ENCODE measurements at regions not wholly inside any gene's neighbourhood (a gene's known extent, or its start where the extent isn't known, plus 50 kb on each side); places are given as distances from the start of the nearest gene placed in this dataset.
"Not testable (repeated sequence)": the region's sequence is repeated elsewhere in the genome, so short reads cannot be mapped to it uniquely, and the experiment has no call there.

DNA sequence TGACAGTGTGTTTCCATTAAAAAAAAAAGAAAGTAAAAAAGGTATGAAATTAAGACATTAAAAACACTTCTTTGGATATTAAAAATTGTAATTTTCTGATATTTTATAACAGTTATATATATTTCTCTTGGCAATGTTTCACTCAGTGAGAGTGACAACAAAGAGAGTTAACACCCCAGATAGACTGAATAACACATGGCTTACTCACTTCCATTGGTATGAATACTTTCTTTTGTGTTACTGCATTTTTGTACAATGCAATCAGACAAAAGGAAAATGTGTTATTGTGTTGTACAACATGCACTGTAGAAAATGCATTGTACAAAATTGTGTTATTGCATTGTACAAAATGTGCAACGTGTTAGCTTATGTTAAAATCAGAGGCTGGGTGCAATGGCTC, 676.6 kb upstream of the AMELY start:
- DNase-seq = not testable (repeated sequence)

DNA sequence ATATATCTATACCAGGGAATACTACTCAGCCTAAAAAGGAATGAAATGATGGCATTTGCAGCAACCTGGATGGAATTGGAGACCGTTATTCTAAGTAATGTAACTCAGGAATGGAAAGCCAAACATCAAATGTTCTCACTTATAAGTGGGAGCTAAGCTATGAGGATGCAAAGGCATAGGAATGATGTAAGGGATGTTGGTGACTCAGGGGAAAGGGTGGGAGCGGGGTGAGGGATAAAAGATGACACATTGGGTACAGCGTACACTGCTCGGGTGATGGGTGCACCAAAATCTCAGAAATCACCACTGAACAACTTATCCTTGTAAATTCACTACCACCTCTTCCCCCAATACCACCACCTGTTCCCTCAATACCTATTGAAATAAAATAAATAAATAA, 651.0 kb upstream of the AMELY start:
- DNase-seq = no peak

GRCh38 chrY:7557675-7558074, 646.1 kb upstream of the AMELY start:
- DNase-seq = no peak

- no peak for DNase-seq
These were observed 643.5 kb upstream of the AMELY start for GRCh38 chrY:7555006-7555405.

- no peak for DNase-seq
These were observed 633.5 kb upstream of the AMELY start for GRCh38 chrY:7545060-7545459.

DNA sequence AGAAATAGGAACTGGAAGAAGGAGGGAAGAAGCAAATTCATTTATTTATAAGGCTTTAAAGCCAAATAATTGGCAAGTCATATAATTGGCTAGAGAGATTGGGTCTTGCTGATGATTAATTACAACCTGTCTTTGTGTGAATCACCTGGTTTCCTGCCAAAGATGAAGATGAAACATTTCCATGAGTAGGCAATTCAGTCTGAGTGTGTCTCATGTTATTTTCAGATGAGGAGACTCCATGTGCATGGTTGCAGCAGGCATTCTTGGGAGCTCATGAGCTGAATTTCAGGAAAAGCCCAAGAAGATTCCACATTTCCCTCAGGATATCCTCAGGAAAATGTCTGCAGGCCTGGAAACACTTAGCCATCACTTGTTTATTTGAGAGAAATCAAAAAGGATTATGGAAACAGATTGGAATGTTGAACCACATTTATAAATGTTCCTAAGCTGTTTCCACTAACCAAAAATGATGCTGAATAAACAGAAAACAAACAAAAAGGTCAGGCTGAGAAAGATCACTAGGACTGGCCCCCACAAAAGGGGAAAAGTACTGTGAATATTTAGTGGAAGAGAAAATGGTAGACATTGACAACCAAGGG, 632.7 kb upstream of the AMELY start:
- no peak for DNase-seq

- DNase-seq = no peak
These were observed 632.0 kb upstream of the AMELY start for GRCh38 chrY:7543506-7543905.

GRCh38 chrY:7542256-7542858, 630.8 kb upstream of the AMELY start:
- no peak for DNase-seq

GRCh38 chrY:7529396-7529795, 617.8 kb upstream of the AMELY start:
- DNase-seq = no peak

GRCh38 chrY:7527568-7527967, 616.0 kb upstream of the AMELY start:
- not testable (repeated sequence) for DNase-seq

DNA sequence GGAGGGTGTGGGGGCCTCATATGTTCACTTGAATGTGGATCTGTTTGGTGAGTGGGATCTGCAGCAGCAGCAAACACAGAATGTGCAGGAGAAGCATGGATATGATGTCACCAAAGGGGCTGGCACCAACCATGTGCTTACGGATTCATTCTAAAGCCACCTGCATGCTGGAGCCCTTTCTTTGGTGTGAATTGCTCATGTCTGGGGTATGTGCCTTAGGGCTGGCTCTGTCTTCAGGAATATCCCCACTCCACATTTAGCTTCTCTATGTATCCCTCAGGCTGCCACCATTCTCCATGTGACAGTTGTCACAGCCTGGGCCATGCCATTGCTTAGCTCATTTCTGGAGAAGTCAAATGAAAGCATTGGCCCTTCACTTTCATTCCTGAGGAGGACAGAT, 606.8 kb upstream of the AMELY start:
- DNase-seq = no peak

DNA sequence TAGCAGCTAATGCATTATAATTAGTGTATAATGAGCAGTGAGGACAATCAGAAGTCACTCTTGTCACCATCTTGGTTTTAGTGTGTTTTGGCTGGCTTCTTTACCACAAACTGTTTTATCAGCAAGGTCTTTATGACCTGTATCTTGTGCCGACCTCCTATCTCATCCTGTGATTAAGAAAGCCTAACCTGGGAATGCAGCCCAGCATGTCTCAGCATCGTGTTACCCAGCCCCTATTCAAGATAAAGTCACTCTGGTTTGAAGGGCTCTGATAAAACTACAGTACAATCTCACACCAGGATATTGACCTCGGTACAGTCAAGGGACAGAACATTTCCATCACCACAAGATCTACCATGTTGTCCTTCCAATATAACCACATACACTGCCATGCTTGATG, 604.7 kb upstream of the AMELY start:
- DNase-seq = no peak

- no peak for DNase-seq
These were observed 604.3 kb upstream of the AMELY start for GRCh38 chrY:7515812-7516211.

DNA sequence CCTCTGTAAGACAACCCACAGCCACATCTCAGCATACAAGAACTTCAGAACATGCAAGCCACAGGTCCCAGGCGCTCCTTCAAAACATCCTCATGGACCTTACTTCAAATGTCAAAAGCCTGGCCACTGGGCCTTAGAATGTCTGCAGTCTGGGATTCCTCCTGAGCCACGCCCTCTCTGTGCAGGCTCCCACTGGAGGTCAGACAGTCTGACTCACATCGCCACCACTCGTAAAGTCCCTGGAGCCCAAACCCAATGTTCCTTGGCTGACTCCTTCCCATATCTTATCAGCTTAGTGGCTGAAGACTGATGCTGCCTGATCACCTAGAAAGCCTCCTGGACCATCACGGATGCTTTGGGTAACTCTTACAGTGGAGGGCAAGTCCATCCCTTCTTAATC, 591.3 kb upstream of the AMELY start:
- DNase-seq = no peak

DNA sequence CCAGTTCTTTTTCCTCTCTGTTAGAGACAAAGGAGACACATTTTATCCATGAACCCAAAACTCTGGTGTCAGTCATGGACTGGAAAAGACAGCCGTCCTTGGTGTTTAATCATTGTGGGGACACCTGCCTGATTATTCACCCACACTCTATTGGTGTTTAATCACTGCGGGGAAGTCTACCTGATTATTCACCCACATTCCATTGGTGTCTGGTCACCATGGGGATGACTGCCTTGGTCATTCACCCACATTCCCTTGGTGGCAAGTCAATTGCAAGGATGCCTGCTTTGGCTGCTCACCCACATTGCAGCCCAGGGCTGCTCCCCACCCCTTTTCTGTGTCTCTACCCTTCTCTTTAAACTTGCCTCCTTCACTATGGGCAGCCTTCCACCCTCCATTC, 589.7 kb upstream of the AMELY start:
- no peak for DNase-seq

GRCh38 chrY:7496001-7496400, 584.4 kb upstream of the AMELY start:
- DNase-seq = no peak

- not testable (repeated sequence) for DNase-seq
These were observed 573.1 kb upstream of the AMELY start for GRCh38 chrY:7484455-7485285.

DNA sequence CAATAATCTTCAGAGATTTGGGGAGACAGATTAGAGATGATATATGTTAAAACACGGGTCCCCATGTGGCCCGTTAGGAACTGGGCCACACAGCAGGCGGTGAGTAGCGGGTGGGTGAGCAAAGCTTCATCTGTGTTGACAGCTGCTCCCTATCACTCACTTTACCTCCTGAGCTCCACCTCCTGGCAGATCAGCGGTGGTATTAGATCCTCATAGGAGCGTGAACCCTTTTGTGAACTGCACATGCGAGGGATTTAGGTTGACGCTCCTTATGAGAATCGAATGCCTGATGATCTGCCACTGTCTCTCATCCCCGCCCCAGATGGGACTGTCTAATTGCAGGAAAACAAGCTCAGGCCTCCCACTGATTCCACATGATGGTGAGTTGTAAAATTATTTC, 560.4 kb upstream of the AMELY start:
- no peak for DNase-seq

- DNase-seq = no peak
These were observed 558.5 kb upstream of the AMELY start for GRCh38 chrY:7470037-7470436.

- no peak for DNase-seq
These were observed 557.6 kb upstream of the AMELY start for GRCh38 chrY:7468951-7469745.

GRCh38 chrY:7467796-7468520, 556.4 kb upstream of the AMELY start:
- no peak for DNase-seq

GRCh38 chrY:7465185-7465621, 553.7 kb upstream of the AMELY start:
- no peak for DNase-seq

DNA sequence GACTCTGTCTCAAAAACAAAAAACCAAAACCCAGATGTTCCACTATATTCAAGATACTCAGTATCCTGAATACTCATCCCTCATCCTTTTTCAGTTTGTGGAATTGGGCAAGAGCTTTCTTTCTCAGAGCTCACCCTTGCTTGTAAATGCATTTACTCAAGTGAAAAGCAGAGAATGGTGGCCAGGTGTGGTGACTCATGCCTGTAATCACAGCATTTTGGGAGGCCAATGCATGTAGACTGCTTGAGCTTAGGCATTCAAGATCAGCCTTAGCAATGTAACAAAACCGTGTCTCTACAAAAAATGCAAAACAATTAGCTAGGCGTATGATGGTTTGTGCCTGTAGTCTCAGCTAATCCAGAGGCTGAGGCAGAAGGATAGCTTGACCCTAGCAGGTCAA, 553.2 kb upstream of the AMELY start:
- no peak for DNase-seq

Measured in CD4-positive, alpha-beta T cell treated with Interleukin-4 for 1 hour (primary cell).